Epithelial cell of proximal tubule (primary cell): ENCODE measurements at regions not wholly inside any gene's neighbourhood (a gene's known extent, or its start where the extent isn't known, plus 50 kb on each side); places are given as distances from the start of the nearest gene placed in this dataset.

Source experiments
- DNase-seq: peaks from one replicate; pipeline ENCODE4 v3.0.0-alpha.2; 2011; ENCODE audit warnings: low read depth
- H3K4me3 ChIP-seq: 2 replicates; pipeline ENCODE4 v1.5.1; 2011; ENCODE audit warnings: low read depth, mild to moderate bottlenecking, low read length
- TF ChIP-seq, protein P1 (sequence below): conservative IDR thresholded peaks from 2 replicates; pipeline ENCODE4 v1.5.1; 2012; ENCODE audit warnings: low read depth, mild to moderate bottlenecking, low read length

DNA sequence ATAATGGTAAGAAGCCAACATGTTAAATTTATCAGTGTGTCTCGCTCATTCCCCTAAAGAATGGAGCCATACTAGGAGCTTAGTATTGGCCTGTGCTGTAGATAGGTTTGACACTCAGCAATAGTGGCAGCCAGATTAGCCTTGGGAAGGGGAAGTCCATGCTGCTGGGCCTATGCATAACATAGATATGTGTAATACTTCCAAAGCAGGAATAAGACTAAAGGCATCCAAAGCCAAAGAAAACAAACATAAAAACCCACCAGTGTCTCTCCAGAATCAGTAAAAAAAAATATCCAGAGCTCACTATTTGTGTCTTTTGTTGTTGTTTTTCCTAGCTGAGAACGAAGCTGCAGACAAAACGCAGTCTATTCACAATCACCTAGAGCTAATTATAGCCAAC, 104.2 kb upstream of the STXBP5 start:
- TF ChIP-seq, protein P1, sequence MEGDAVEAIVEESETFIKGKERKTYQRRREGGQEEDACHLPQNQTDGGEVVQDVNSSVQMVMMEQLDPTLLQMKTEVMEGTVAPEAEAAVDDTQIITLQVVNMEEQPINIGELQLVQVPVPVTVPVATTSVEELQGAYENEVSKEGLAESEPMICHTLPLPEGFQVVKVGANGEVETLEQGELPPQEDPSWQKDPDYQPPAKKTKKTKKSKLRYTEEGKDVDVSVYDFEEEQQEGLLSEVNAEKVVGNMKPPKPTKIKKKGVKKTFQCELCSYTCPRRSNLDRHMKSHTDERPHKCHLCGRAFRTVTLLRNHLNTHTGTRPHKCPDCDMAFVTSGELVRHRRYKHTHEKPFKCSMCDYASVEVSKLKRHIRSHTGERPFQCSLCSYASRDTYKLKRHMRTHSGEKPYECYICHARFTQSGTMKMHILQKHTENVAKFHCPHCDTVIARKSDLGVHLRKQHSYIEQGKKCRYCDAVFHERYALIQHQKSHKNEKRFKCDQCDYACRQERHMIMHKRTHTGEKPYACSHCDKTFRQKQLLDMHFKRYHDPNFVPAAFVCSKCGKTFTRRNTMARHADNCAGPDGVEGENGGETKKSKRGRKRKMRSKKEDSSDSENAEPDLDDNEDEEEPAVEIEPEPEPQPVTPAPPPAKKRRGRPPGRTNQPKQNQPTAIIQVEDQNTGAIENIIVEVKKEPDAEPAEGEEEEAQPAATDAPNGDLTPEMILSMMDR, result no peak
- no peak overlapping the region for H3K4me3 ChIP-seq
- DNase-seq, result no peak

DNA sequence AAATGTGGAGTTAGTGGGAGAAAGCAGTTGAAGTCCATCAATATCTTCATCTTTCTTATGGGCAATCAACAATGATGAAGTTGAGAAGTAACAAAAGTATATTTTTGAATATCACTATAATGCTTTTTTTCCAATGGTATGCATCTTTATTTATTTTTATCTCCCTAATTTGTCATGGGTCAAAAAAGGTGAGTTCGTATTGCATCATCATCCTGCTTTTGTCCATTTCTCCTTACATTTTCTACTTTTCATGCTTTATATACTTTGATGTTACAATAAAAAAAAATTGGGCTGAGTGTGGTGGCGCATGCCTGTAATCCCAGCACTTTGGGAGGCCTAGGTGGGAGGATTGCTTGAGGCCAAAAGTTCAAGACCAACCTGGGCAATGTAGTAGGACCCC, 101.2 kb upstream of the STXBP5 start:
- TF ChIP-seq, protein P1, result no peak
- no peak overlapping the region for H3K4me3 ChIP-seq
- no peak for DNase-seq

DNA sequence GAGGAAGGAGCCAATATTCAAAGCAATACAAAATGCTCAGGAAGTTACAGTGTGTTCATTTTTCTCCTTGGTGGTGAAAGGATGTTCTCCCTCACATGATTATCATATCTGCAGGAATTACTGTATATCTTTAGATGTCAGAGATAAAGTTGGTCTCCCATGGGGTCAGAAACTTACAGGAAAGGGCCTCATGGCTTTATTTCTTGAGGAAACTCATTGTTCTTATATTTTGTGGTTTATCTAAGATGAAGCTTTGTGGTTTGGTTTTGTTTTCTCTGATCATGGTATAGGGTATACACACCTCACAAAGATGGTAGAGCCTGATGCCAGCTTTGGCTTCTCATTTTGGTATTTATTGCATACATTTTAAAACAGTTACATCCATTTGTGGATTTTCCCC, 100.5 kb upstream of the STXBP5 start:
- TF ChIP-seq, protein P1, result no peak
- H3K4me3 ChIP-seq, result no peak overlapping the region
- DNase-seq, result no peak

DNA sequence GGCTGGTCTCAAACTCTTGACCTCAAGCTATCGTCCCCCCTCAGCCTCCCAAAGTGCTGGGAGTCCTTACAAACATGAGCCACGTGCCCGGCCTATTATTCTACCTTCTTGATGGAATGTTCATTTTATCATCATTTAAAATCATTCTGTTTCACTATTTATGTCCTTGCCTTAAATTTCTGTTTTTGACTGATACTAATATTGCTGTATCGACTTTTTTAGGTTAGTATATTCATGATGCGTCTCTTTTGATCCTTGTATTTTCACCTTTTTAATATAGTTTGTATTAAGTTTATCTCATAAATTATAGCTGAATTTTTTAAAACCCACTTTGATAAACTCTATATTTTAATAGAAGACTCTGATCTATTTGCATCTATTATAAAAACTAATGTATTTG, 98.4 kb upstream of the STXBP5 start:
- no peak for DNase-seq

DNA sequence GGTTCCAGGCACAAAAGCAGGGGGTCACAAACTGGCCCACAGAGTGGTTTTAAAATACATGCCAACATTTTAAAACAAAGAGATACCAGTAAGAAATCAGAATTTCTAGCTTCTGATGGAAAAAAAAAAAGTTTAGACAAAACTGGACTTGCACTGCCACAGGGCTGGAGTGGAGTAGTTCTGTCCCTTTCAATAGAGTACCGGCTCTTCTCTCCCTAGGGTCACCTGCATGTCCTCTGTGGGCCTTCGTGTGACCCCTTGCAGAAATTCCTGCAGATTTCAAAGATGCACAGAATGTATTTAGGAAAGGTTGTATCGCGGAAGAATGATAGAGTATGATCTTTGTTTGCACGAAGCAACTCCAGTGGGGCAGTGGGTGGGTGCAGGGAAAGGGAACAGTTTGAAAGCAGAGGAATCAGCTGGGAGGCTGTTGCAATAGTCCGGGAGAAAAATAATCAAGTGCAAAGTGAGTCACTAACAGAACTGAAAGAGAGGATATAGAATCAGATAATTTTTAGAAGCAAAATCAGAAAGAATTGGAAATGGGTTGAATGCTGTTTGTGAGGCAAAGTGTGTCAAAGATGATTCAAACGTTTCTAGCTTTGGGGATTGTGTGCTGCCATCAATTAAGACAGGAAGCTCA, 97.3 kb upstream of the STXBP5 start:
- DNase-seq, result no peak
- H3K4me3 ChIP-seq, result no peak overlapping the region

More for the DNA sequence above, 98.4 kb upstream of the STXBP5 start:
- H3K4me3 ChIP-seq, result no peak overlapping the region
- TF ChIP-seq, protein P1, result no peak

DNA sequence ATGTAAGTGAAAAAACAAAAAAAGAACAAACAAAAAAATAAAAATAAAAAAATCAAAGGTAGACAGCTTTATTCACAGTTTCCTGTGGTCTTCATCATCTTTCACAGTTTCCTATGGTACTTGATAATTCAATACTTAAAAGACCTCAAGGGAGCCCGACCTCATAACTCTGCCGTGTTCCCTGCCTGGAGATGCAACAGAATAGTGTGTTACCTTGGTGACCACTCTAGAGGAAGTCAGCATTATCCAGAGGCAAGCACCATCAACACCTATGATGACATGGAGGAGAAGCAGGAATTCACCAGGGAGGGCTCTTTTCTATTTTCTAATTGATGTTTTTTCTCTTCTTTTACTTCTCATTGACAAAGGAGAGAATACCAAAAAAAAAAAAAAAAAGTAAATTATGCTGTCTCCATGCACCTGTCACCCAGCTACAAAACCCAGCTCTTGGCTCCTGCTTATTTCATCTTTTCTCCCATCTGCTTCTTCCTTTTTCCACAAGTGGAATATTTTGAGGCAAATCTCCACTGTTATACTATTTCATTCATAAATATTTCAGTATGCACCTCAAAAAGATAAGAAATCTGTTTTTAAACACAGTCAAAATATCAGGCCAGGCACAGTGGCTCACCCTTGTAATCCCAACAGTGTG, 95.8 kb upstream of the STXBP5 start:
- TF ChIP-seq, protein P1, result no peak
- no peak for DNase-seq
- H3K4me3 ChIP-seq, result no peak overlapping the region

More for the DNA sequence above, 97.3 kb upstream of the STXBP5 start:
- TF ChIP-seq, protein P1, result no peak

DNA sequence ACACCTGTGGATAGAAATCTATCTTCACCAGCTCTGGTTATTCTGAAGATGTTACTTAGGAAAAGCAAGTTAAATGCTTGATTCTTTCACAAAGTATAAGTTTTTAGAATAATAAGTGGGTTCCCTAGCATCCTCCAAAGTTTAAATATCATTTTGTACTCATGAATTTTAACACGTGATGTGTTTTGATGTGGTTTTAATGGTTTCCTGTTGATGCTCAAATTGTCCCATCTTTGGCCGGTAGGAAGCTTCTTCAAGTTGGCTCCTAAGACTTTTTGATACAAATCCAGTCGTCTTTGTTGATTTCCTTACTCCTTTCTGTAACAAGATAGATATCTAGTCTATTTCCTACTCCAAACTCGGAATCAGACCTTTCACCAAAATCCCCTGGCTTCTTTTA, 94.5 kb upstream of the STXBP5 start:
- TF ChIP-seq, protein P1, result no peak
- no peak overlapping the region for H3K4me3 ChIP-seq
- DNase-seq, result no peak
